Skeletal muscle tissue (tissue), 3 donors: ENCODE measurements at regions not wholly inside any gene's neighbourhood (a gene's known extent, or its start where the extent isn't known, plus 50 kb on each side); places are given as distances from the start of the nearest gene placed in this dataset.

Source experiments
- H3K27ac ChIP-seq: one replicate; pipeline ENCODE4 v1.7.0; 2013; ENCODE audit warnings: mild to moderate bottlenecking, low read depth, low read length, inconsistent platforms
- H3K27me3 ChIP-seq, 3 donors: one replicate each; pipeline ENCODE4 v1.7.0; 2013; ENCODE audit warnings: low read length in 3 of 3; ENCODE audit not compliant: control insufficient read depth in 3 of 3, insufficient read depth in 3 of 3
- H3K36me3 ChIP-seq, 3 donors: one replicate each; pipeline ENCODE4 v1.7.0; 2013; ENCODE audit warnings: low read length in 3 of 3; ENCODE audit not compliant: control insufficient read depth in 3 of 3, insufficient read depth in 3 of 3
- H3K4me1 ChIP-seq, 3 donors: one replicate each; pipeline ENCODE4 v1.7.0; 2013; ENCODE audit warnings: low read length in 3 of 3, mild to moderate bottlenecking in 3 of 3; ENCODE audit not compliant: control insufficient read depth in 3 of 3, insufficient read depth in 3 of 3
- H3K4me3 ChIP-seq, 3 donors: one replicate each; pipeline ENCODE4 v1.7.0; 2013; ENCODE audit warnings: low read length in 3 of 3
- H3K9ac ChIP-seq, 3 donors: one replicate each; pipeline ENCODE4 v1.7.0; 2013; ENCODE audit warnings: low read length in 3 of 3, mild to moderate bottlenecking in 3 of 3, moderate library complexity in 2 of 3, low read depth in 1 of 3
- H3K9me3 ChIP-seq, 3 donors: one replicate each; pipeline ENCODE4 v1.7.0; 2013; ENCODE audit warnings: low read length in 3 of 3; ENCODE audit not compliant: control insufficient read depth in 3 of 3
- donor health status: Osteomylitis.

DNA sequence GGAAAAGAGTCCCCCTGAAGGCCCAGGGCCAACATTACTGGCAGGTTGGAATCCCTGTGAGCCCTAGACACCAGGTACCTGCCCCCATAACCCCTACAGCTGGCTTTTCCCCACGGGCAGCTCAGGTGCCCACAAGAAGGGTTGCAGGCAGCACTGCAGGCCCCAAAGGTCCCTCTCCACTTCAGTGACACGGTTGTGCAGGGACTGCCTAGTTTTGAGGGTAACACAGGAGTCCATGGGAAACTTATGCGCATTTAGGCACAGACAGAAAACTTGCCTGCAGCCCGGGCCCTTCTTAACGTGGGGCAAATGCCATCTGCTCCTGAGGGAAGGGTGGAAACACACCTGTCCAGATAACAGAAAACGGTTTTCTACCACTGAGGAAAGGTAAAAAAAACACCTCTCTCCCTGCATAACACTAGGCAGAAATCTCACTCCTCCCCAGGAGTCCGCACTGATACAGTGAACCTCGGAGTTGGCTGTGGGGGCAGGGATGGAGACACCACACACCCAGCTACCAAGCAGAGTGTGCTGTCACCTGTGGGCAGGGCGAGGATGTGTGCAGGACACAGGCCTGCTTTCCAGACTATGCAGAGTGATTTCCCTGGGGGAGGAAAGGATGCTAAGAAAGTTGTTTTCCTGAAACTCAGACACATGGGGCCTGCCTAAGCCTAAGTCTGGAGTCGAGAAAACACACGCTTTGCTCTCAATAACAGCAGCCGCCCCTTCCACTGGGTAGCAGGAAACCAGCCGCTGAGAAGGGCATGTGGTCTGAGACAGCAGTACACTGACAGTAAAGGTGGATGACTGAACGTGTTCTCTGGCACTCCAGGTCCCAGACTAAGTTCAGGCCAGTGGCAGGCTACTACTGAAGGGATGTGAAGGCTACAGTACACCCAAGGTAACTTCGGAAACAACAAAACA is 819.4 kb downstream of the DCDC2C start:
- no peaks in the 10 kb centered on the region for H3K36me3 ChIP-seq
- H3K9ac ChIP-seq, result no peak overlapping the region
- H3K9me3 ChIP-seq, result no peaks in the 10 kb centered on the region
- H3K27ac ChIP-seq, result no peak overlapping the region
- H3K27me3 ChIP-seq, result no peaks in the 10 kb centered on the region
- no peak overlapping the region for H3K4me3 ChIP-seq
- H3K4me1 ChIP-seq, result no peaks in the 10 kb centered on the region

DNA sequence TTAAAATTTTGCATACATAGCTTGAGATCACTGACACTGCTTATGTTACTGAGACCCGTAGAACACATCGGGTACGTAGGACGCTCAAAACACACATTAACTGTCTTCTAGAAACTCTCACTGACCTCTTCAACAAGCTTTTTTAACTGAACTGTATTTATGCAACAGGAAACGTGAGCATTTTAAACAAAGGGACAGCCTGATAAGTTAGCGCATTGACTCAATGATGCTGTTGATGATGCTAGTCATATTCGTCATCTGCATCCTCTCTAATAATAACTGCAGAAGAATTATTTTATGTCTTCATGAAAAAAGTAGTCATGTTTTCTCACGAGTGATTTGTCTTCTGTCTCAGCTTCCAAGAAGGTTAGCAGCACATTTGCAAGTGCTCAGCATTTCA is 824.0 kb downstream of the DCDC2C start:
- Histone ChIP-seq H3K9ac (no peak overlapping the region), H3K4me3 (no peak overlapping the region), H3K36me3 (no peaks in the 10 kb centered on the region), H3K4me1 (no peaks in the 10 kb centered on the region), H3K27me3 (no peaks in the 10 kb centered on the region), H3K27ac (no peak overlapping the region), H3K9me3 (no peaks in the 10 kb centered on the region)

DNA sequence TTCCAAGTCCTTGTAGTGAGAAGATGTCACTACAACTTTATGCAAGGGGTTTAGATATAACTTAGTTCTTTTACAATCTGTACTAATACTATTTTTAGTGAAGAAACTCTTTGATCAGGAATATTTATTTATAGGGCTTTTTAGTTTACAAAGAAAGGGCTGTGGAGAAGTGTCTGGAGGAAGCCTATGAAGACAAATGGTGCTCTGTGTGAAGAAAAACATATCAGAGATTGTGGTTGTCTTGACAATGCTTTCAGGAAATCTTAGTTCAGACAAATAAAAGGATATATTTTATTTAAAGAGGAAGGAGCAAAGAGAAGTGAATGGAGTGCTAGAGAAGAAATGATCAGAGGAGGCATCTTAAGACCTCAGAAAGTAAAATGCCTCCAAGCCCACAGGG is 824.9 kb downstream of the DCDC2C start:
- Histone ChIP-seq H3K4me3 (no peak overlapping the region), H3K4me1 (no peaks in the 10 kb centered on the region), H3K9ac (no peak overlapping the region), H3K9me3 (no peaks in the 10 kb centered on the region), H3K27me3 (no peaks in the 10 kb centered on the region), H3K27ac (no peak overlapping the region), H3K36me3 (no peaks in the 10 kb centered on the region)

DNA sequence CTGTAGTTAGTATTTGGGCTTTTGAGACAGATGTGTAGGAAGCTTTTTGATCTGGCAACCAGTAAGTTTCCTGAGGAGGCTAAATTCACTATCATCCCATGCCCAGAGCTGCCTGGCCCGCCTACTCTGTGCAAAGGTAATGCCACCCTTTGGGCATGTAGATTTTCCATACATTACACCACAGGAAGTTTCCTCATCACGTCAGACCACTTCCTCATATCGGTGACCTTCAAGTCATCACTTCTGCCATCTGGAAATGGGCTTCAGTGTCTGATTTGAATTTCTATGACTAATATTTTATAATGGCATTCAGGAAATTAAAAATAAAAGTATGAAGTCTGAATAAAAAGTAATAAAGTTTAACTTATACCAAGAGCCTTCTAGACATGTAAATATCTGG is 825.4 kb downstream of the DCDC2C start:
- Histone ChIP-seq H3K27me3 (no peaks in the 10 kb centered on the region), H3K9me3 (no peaks in the 10 kb centered on the region), H3K36me3 (no peaks in the 10 kb centered on the region), H3K9ac (no peak overlapping the region), H3K27ac (no peak overlapping the region), H3K4me1 (no peaks in the 10 kb centered on the region), H3K4me3 (no peak overlapping the region)

DNA sequence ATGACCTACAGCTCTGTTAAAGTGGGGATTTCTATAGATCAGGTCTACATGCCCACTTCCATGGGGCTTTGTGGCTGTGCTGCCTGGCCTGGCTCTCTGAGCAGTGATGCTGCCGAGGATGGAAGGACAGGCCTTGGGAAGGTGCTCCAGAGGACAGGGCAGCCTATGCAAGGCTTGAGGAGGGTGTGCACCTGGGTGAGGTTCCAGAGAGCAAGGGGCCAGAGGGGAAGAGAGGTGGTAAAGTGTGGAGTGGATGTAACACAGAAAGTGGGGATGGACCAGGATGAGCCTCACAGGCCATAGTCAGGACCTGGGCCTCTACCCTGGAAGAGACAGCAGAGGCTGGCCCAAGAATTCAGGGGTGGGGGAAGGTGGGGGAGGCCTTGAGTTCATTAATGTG is 826.4 kb downstream of the DCDC2C start:
- Histone ChIP-seq H3K4me3 (no peak overlapping the region), H3K36me3 (no peaks in the 10 kb centered on the region), H3K27me3 (no peaks in the 10 kb centered on the region), H3K9ac (no peak overlapping the region), H3K4me1 (no peaks in the 10 kb centered on the region), H3K9me3 (no peaks in the 10 kb centered on the region), H3K27ac (no peak overlapping the region)

DNA sequence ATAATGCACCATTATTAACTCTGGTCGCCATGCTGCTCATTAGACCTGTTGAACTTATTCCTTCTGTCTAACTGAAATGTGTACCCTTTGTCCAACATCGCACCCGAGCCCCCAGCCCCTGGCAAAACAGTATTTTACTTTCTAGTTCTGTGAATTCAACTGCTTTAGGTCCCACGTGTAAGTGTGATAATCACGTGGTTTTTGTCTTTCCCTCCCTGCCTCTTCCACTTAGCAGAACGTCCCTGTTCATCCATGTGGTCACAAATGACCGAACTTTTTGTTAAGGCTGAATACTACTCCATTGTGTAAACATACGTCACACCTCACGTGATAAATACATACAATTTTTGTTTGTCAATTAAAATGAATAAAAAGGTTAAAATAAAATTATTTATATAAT is 826.9 kb downstream of the DCDC2C start:
- Histone ChIP-seq H3K27ac (no peak overlapping the region), H3K9me3 (no peaks in the 10 kb centered on the region), H3K4me1 (no peaks in the 10 kb centered on the region), H3K27me3 (no peaks in the 10 kb centered on the region), H3K4me3 (no peak overlapping the region), H3K9ac (no peak overlapping the region), H3K36me3 (no peaks in the 10 kb centered on the region)

DNA sequence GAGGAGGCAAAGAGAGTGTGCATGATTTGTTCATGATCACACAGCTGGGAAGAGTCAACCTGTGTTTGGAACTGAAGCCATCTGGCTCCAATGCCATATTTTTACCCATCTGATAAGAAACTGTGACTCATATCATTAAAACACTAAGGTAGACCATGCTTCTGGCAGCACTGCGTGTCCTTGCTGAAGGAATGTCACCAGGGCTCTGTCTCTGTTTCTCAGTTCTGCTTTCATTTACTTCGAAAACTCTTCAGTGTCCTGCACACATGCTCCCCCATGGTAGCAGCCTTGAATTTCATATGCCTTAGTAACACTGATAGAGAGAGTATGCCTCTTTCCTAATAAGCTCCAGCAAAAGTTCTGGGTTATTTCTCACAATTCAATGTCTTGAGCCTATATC is 830.4 kb downstream of the DCDC2C start:
- no peak overlapping the region for H3K4me3 ChIP-seq
- no peak overlapping the region for H3K27ac ChIP-seq
- H3K9me3 ChIP-seq, result no peaks in the 10 kb centered on the region
- H3K27me3 ChIP-seq, result no peaks in the 10 kb centered on the region
- no peaks in the 10 kb centered on the region for H3K36me3 ChIP-seq
- H3K4me1 ChIP-seq, result no peaks in the 10 kb centered on the region
- H3K9ac ChIP-seq, result no peak overlapping the region

DNA sequence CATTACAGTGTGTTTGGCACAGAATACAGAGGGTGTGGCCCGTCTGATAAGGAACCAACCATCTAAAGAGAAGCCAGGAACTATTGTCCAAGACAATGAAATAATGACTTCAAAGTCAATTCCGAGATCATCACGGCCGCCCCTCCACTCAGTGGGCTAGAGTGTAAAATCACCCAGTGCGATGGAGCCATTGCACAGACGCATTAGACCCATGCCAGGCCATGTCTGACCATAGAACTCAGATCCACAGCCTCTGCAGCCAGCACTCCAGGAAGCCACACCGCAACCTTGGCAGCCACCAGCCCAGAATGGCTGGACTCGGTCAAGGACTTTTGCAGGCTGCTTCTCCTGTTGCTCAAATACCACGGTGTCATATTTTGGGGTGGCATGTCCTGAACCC is 835.7 kb downstream of the DCDC2C start:
- Histone ChIP-seq H3K27me3 (no peaks in the 10 kb centered on the region), H3K9ac (no peak overlapping the region), H3K9me3 (no peaks in the 10 kb centered on the region), H3K4me3 (no peak overlapping the region), H3K36me3 (no peaks in the 10 kb centered on the region), H3K27ac (no peak overlapping the region), H3K4me1 (no peaks in the 10 kb centered on the region)

DNA sequence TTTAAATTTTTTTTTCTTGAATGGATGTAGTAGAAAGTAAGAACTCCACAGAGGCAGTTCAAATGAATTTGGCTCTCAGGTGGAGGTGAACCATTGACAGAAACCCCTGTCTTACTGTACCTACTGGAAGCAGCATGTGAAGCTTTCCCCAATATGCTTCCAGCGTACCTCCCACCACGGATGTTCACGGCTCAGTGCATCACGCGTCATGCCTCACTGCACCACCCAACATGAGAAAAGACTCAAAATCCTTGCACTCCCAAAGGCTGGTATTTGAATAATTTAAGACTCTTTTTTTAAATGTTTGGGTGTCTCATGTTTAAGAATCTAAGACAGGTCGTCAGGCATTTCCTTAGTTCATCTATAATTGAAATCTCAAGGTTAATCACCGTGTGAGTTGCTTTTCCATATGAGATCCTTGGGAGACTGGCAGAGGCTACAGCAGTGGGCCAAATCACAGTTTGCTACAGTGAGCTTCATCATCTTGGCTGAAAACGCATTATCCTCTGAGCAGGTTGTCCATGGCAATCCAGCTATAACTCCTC is 846.4 kb downstream of the DCDC2C start:
- Histone ChIP-seq H3K36me3 (no peaks in the 10 kb centered on the region), H3K9me3 (no peaks in the 10 kb centered on the region), H3K27me3 (no peaks in the 10 kb centered on the region), H3K27ac (no peak overlapping the region), H3K4me3 (no peak overlapping the region), H3K9ac (no peak overlapping the region), H3K4me1 (peaks cover 6 to 9% (median 7%) of the 10 kb centered on the region in 3 donors)

DNA sequence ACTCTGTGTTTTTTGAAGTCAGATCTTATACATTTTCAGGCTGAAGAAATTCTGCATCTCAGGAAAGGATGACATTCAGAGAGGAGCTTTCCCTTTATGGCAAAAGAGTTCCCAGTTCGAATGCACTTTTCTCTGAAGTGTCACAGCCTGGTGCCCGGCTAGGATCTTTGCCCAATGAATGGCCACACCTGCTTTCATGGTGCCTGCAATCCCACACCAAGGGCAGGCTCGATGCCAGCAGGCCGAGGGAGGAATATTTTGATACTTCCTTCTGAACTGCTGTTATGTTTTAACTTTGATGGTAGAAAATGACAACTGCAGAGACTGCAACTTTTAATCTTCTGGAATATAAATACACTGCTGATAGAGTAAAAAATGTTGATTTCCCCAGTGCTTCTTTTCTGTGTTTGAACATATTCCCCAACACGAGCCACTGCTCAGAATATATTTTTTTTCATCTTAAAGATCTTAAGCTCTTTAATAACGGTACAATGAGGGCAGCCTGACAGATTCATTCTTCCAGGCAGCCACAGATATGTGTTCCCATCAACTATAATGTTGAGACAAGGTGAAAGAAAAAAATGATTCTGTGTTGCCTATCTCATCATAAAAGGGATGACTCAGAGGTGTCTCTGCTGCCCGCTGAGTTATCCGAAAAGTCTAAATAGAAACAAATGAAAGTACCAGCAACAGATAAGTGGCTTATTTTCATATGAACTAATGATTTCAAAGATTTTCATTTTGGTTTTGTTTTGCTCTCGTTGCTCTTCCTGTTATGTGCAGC is 848.5 kb downstream of the DCDC2C start:
- no peaks in the 10 kb centered on the region for H3K9me3 ChIP-seq
- H3K27ac ChIP-seq, result no peak overlapping the region
- no peak overlapping the region for H3K9ac ChIP-seq
- no peak overlapping the region for H3K4me3 ChIP-seq
- peaks cover 6 to 9% (median 7%) of the 10 kb centered on the region in 3 donors for H3K4me1 ChIP-seq
- no peaks in the 10 kb centered on the region for H3K36me3 ChIP-seq
- H3K27me3 ChIP-seq, result no peaks in the 10 kb centered on the region
